ENCODE measurements at regions not wholly inside any gene's neighbourhood (a gene's known extent, or its start where the extent isn't known, plus 50 kb on each side); places are given as distances from the start of the nearest gene placed in this dataset.
"Not testable (repeated sequence)": the region's sequence is repeated elsewhere in the genome, so short reads cannot be mapped to it uniquely, and the experiment has no call there.

- DNase-seq, result no peak
- Mint-ChIP-seq H3K27ac (no peak overlapping the region), H3K9me3 (peaks cover 3% of the 10 kb centered on the region), H3K27me3 (no peaks in the 10 kb centered on the region), H3K4me1 (ENCODE audit: low read depth) (no peaks in the 10 kb centered on the region), H3K36me3 (ENCODE audit: low read depth) (no peaks in the 10 kb centered on the region), H3K4me3 (no peak overlapping the region)
Measured at GRCh38 chr3:118497274-118497673, 537.4 kb downstream of the IGSF11 start.

GRCh38 chr3:118501152-118501551 lies 533.5 kb downstream of the IGSF11 start:
- no peaks in the 10 kb centered on the region for H3K36me3 Mint-ChIP-seq (ENCODE audit: low read depth)
- no peak for DNase-seq
- H3K27ac Mint-ChIP-seq, result no peak overlapping the region
- H3K9me3 Mint-ChIP-seq, result peaks cover 3% of the 10 kb centered on the region
- no peaks in the 10 kb centered on the region for H3K27me3 Mint-ChIP-seq
- H3K4me3 Mint-ChIP-seq, result no peak overlapping the region
- no peaks in the 10 kb centered on the region for H3K4me1 Mint-ChIP-seq (ENCODE audit: low read depth)

DNA sequence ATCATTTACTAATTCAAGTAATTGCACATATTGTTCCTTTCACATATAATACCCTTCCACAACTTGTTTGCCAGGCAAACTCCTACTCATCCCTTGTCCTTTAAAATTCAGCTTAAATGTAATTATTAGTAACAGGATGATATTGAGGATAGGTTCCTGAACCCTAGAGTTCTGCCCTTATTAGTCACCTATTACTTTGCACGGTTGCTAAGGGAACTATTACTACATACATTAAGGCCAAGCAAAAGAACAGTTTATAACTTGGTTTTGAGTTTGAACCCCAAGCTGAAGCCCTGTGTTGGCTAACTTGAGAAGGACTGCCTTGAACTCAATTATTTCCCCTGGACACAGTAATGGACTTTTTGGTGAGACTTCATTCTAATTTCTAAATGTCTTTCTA lies 529.7 kb downstream of the IGSF11 start:
- Mint-ChIP-seq H3K27me3 (no peaks in the 10 kb centered on the region), H3K27ac (no peak overlapping the region), H3K4me1 (ENCODE audit: low read depth) (no peaks in the 10 kb centered on the region), H3K9me3 (no peaks in the 10 kb centered on the region), H3K36me3 (ENCODE audit: low read depth) (no peaks in the 10 kb centered on the region), H3K4me3 (no peak overlapping the region)
- no peak for DNase-seq

DNA sequence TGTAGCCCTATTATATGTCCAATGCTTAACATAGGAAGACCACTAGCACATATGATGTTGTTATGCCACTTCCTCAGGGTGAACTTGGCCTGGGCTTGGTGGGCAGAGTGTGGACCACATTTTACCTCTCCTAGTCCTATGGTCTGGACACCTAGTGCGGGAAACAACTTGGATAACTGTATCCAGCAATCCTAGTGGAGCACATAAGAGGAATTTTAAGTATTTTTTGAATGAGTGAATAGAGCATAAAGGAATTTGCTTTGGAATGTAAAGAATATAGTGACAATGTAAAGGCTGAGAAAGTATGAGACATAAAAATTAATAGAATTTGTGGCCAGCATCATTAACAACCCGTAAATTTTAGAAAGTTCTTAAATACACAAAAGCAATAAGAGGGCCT lies 528.9 kb downstream of the IGSF11 start:
- DNase-seq, result no peak
- H3K27ac Mint-ChIP-seq, result no peak overlapping the region
- no peaks in the 10 kb centered on the region for H3K4me1 Mint-ChIP-seq (ENCODE audit: low read depth)
- H3K4me3 Mint-ChIP-seq, result no peak overlapping the region
- no peaks in the 10 kb centered on the region for H3K36me3 Mint-ChIP-seq (ENCODE audit: low read depth)
- H3K27me3 Mint-ChIP-seq, result no peaks in the 10 kb centered on the region
- no peaks in the 10 kb centered on the region for H3K9me3 Mint-ChIP-seq

- Mint-ChIP-seq H3K4me3 (no peak overlapping the region), H3K27me3 (no peaks in the 10 kb centered on the region), H3K4me1 (ENCODE audit: low read depth) (no peaks in the 10 kb centered on the region), H3K27ac (no peak overlapping the region), H3K9me3 (peaks cover 4% of the 10 kb centered on the region), H3K36me3 (ENCODE audit: low read depth) (no peaks in the 10 kb centered on the region)
- DNase-seq, result no peak
Measured at GRCh38 chr3:118511402-118511801, 523.2 kb downstream of the IGSF11 start.

GRCh38 chr3:118512301-118512700 lies 522.3 kb downstream of the IGSF11 start:
- no peaks in the 10 kb centered on the region for H3K4me1 Mint-ChIP-seq (ENCODE audit: low read depth)
- H3K27me3 Mint-ChIP-seq, result no peaks in the 10 kb centered on the region
- no peak overlapping the region for H3K4me3 Mint-ChIP-seq
- no peak for DNase-seq
- peaks cover 4% of the 10 kb centered on the region for H3K9me3 Mint-ChIP-seq
- H3K27ac Mint-ChIP-seq, result no peak overlapping the region
- no peaks in the 10 kb centered on the region for H3K36me3 Mint-ChIP-seq (ENCODE audit: low read depth)

DNA sequence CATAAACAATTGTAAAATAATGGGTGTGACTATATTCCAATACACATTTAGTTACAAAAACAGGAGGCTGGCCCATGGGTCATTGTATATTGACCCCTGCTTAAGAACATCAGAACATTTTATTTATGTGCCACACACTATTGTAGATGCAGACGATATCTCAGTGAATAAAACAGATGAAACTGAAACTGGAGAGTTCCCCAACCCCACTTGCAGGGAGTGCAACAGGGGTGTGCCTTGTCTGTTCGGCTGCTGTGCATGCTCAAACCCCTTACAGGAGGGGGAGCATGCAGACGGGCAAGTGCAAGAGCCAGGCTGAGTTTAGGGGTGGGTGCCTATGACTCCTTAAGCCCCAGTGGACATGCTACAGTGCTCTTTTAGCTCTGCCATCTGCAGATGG lies 509.6 kb downstream of the IGSF11 start:
- DNase-seq, result no peak

DNA sequence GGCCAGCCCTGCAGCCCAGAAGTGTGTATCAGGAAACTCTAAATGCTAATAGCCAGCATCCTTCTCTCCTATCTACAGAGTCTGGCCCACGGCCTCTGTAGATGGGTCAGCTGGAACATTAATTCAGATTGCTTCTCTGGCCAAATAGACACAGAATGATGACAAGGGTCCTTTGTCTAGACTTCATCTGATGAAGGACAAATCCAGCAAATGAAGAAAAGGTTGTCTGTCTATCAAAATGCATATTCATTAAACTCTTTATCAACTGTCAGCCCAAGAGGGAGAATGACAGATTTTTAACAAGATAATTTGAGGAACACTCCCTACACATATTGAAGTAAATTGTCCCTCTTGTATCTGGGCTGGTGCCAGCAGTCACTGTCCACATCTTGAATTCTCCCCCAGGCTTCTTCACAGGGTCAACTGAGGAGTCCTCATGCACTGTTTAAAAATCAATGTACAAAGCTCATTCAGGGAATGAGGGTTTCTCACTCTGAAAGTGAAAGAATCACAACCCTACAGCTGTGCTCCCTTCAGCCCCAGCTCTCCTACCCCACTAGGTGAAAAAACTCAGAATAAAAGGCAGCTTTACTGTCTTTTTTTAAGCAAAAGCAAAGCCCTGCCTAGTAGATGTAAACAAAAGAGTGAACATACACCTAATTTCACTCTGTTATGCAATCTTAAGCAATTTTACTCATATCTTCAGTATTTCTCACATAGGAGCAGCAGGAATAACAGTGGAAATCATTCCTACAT lies 507.7 kb downstream of the IGSF11 start:
- Mint-ChIP-seq H3K4me3 (no peak overlapping the region), H3K27me3 (no peaks in the 10 kb centered on the region), H3K9me3 (no peaks in the 10 kb centered on the region), H3K4me1 (ENCODE audit: low read depth) (no peaks in the 10 kb centered on the region), H3K27ac (no peak overlapping the region), H3K36me3 (ENCODE audit: low read depth) (no peaks in the 10 kb centered on the region)
- DNase-seq, result no peak

More for the DNA sequence above, 509.6 kb downstream of the IGSF11 start:
- Mint-ChIP-seq H3K4me1 (ENCODE audit: low read depth) (no peaks in the 10 kb centered on the region), H3K27me3 (no peaks in the 10 kb centered on the region), H3K27ac (no peak overlapping the region), H3K9me3 (no peaks in the 10 kb centered on the region), H3K36me3 (ENCODE audit: low read depth) (no peaks in the 10 kb centered on the region), H3K4me3 (no peak overlapping the region)

DNA sequence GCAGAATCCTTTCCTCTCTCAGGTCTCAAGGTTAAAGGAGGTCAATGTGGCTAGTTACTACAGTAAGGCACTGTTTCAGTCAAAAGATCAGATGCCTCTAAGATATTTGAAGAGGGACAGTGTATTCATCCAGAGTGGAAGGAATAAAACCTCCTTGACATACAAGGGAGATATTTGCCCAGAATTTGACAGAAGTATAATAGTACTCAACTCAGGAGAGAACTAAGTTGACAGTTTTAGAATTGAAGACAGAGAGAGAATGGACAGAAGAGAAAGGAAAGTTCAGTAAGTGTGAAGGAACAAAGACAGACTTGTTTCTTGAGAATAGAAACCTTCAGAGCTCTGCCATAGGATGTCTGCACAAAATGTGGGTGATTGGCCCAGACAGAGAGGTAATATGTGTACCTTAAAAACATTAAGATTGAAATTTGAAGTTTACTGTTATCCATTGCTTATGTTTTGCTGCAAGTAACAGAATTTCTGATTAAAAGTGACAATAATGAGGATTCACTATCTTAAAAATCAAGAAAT lies 507.1 kb downstream of the IGSF11 start:
- H3K36me3 Mint-ChIP-seq (ENCODE audit: low read depth), result no peaks in the 10 kb centered on the region

DNA sequence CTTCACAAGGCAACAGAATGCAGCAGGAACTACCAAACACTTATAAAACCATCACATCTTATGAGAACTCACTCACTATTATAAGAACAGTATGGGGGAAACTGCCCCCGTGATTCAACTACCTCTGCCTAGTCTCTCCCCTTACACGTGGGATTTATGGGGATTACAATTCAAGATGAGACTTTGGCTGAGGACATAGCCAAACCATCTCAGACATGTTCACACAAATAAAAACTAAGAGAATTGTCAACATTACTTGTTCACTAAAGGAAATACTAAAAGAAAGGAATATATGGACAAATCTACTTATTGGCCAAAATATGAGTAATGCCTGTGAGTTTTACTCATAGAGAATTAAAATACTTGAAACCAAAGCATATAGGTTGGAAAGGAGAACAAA lies 505.1 kb downstream of the IGSF11 start:
- Mint-ChIP-seq H3K27me3 (no peaks in the 10 kb centered on the region), H3K4me1 (ENCODE audit: low read depth) (no peaks in the 10 kb centered on the region), H3K36me3 (ENCODE audit: low read depth) (no peaks in the 10 kb centered on the region), H3K4me3 (no peak overlapping the region), H3K27ac (no peak overlapping the region), H3K9me3 (no peaks in the 10 kb centered on the region)
- no peak for DNase-seq

More for the DNA sequence above, 507.1 kb downstream of the IGSF11 start:
- H3K4me3 Mint-ChIP-seq, result no peak overlapping the region
- no peak overlapping the region for H3K27ac Mint-ChIP-seq
- H3K4me1 Mint-ChIP-seq (ENCODE audit: low read depth), result no peaks in the 10 kb centered on the region
- H3K9me3 Mint-ChIP-seq, result no peaks in the 10 kb centered on the region
- no peaks in the 10 kb centered on the region for H3K27me3 Mint-ChIP-seq
- no peak for DNase-seq

GRCh38 chr3:118530350-118530922 lies 504.2 kb downstream of the IGSF11 start:
- no peak overlapping the region for H3K4me3 Mint-ChIP-seq
- H3K27ac Mint-ChIP-seq, result no peak overlapping the region
- no peaks in the 10 kb centered on the region for H3K4me1 Mint-ChIP-seq (ENCODE audit: low read depth)
- no peaks in the 10 kb centered on the region for H3K9me3 Mint-ChIP-seq
- H3K27me3 Mint-ChIP-seq, result no peaks in the 10 kb centered on the region
- no peaks in the 10 kb centered on the region for H3K36me3 Mint-ChIP-seq (ENCODE audit: low read depth)
- DNase-seq, result no peak

GRCh38 chr3:118530927-118531356 lies 503.7 kb downstream of the IGSF11 start:
- not testable (repeated sequence) for DNase-seq; H3K9me3 Mint-ChIP-seq; H3K4me3 Mint-ChIP-seq; H3K4me1 Mint-ChIP-seq (ENCODE audit: low read depth); H3K27ac Mint-ChIP-seq; H3K27me3 Mint-ChIP-seq; H3K36me3 Mint-ChIP-seq (ENCODE audit: low read depth)

- Mint-ChIP-seq H3K4me3 (no peak overlapping the region), H3K4me1 (ENCODE audit: low read depth) (no peaks in the 10 kb centered on the region)
Measured at GRCh38 chr3:118531816-118532215, 502.8 kb downstream of the IGSF11 start.

DNA sequence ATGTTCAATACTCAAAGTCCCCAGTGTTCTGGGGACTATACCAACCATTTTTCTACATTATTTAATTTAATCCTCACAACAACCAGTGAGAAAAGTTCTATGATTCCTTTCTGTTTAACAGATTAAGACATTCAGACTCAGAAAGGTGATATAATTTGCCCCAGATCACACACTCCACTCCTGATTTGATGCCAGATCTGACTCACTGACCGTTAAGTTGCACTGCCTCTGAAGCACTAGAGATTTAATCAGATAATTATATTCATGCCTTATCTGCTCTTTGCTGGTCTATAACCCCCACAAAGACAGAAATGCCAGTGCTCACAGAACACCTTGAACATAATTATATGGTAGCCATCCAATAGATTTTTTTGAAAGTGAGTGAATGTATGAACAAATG lies 501.0 kb downstream of the IGSF11 start:
- Mint-ChIP-seq H3K36me3 (ENCODE audit: low read depth) (no peaks in the 10 kb centered on the region), H3K27ac (no peak overlapping the region), H3K27me3 (no peaks in the 10 kb centered on the region), H3K4me1 (ENCODE audit: low read depth) (no peaks in the 10 kb centered on the region), H3K9me3 (peaks cover 2% of the 10 kb centered on the region), H3K4me3 (no peak overlapping the region)
- DNase-seq, result no peak

More at GRCh38 chr3:118531816-118532215, 502.8 kb downstream of the IGSF11 start:
- no peak for DNase-seq
- Mint-ChIP-seq H3K36me3 (ENCODE audit: low read depth) (no peaks in the 10 kb centered on the region), H3K9me3 (peaks cover 2% of the 10 kb centered on the region), H3K27ac (no peak overlapping the region), H3K27me3 (no peaks in the 10 kb centered on the region)

GRCh38 chr3:118534519-118534918 lies 500.1 kb downstream of the IGSF11 start:
- Mint-ChIP-seq H3K4me1 (ENCODE audit: low read depth) (no peaks in the 10 kb centered on the region), H3K36me3 (ENCODE audit: low read depth) (no peaks in the 10 kb centered on the region), H3K4me3 (no peak overlapping the region), H3K9me3 (peaks cover 2% of the 10 kb centered on the region), H3K27ac (no peak overlapping the region), H3K27me3 (no peaks in the 10 kb centered on the region)
- DNase-seq, result no peak
